ENCODE measurements at regions not wholly inside any gene's neighbourhood (a gene's known extent, or its start where the extent isn't known, plus 50 kb on each side); places are given as distances from the start of the nearest gene placed in this dataset.

GRCh38 chr3:95399585-95399984 lies 1336.7 kb downstream of the NSUN3 start:
- TF ChIP-seq CTCF (IDR thresholded peaks at IDR 0.05; ENCODE audit: control extremely low read depth in 1 of 3, insufficient read depth in 1 of 3, low read depth in 1 of 3, low read length in 3 of 3) (no peak), HDAC6 (IDR thresholded peaks at IDR 0.05; ENCODE audit: low read depth, low read length) (no peak), MAX (IDR thresholded peaks at IDR 0.05) (no peak), POLR2A (IDR thresholded peaks at IDR 0.05; ENCODE audit: control extremely low read depth in 1 of 2, low read depth in 2 of 2, low read length in 2 of 2) (no peak), TBP (IDR thresholded peaks at IDR 0.05; ENCODE audit: low read depth, low read length) (no peak), KDM5A (IDR thresholded peaks at IDR 0.05; ENCODE audit: low read length) (no peak), EZH2 (IDR thresholded peaks at IDR 0.05; ENCODE audit: low read depth, low read length, severe bottlenecking) (no peak), USF2 (IDR thresholded peaks at IDR 0.05; ENCODE audit: low read length) (no peak), SIN3A (conservative IDR thresholded peaks at IDR 0.05 in 1 of 2, IDR thresholded peaks at IDR 0.05 in 1 of 2; ENCODE audit: low read depth in 1 of 2, low read length in 2 of 2) (no peak), JUND (IDR thresholded peaks at IDR 0.05; ENCODE audit: low read length) (no peak), ZNF274 (IDR thresholded peaks at IDR 0.05; ENCODE audit: borderline replicate concordance, extremely low read depth, low read length) (no peak)

Data from H1 (cell line).